ENCODE measurements at regions not wholly inside any gene's neighbourhood (a gene's known extent, or its start where the extent isn't known, plus 50 kb on each side); places are given as distances from the start of the nearest gene placed in this dataset.

GRCh38 chr6:166087852-166088251, 79.8 kb downstream of the TBXT start:
- no peak for TF ChIP-seq CTCF (conservative IDR thresholded peaks at IDR 0.05; ENCODE audit: low read depth, low read length)
- no peak for TF ChIP-seq EZH2 (IDR thresholded peaks at IDR 0.05; ENCODE audit: low read length, unreplicated experiment)
